ENCODE measurements at regions not wholly inside any gene's neighbourhood (a gene's known extent, or its start where the extent isn't known, plus 50 kb on each side); places are given as distances from the start of the nearest gene placed in this dataset.
"Not testable (repeated sequence)": the region's sequence is repeated elsewhere in the genome, so short reads cannot be mapped to it uniquely, and the experiment has no call there.

DNA sequence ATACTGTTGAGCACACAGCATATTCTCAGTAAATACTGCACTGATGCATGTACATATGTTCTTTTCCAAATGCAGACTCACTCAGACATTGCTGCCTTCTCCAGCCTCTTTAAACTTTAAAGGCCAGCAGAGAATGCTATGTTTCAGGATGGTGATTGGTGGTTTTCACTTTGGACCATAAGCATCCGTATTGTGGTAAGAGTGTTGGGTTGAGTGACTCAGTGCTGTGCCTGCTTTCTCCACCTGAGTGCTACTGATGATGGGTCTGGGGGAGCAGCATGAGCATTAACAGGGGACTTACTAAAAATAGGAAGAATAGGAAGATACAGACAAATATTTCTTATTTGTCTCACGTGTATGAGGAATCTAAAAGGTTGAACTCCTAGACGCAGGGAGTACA is 56.3 kb upstream of the ZNF92 start:
- no peak for DNase-seq (ENCODE audit: low spot score)

- no peak for DNase-seq (ENCODE audit: low spot score)
These were observed 62.9 kb upstream of the ZNF92 start for GRCh38 chr7:65310761-65311160.

DNA sequence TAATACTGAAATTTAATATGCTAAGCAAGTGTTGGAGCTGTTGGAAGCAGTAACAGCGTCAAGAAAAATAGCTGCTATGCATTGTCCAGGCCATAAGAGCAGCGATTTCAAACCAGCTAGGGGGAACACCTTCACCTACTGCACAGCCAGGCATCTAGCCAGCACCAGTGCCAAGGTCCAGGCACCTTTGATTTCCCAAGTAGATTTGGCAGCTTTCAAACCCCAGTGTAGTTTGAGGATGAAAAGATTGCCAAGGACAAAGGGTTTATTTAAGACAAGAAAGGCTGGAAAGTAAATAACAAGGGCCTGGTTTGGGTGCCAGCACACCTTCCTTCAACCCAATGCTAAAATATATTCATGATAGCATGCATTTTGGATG is 65.4 kb upstream of the ZNF92 start:
- no peak for DNase-seq (ENCODE audit: low spot score)

DNA sequence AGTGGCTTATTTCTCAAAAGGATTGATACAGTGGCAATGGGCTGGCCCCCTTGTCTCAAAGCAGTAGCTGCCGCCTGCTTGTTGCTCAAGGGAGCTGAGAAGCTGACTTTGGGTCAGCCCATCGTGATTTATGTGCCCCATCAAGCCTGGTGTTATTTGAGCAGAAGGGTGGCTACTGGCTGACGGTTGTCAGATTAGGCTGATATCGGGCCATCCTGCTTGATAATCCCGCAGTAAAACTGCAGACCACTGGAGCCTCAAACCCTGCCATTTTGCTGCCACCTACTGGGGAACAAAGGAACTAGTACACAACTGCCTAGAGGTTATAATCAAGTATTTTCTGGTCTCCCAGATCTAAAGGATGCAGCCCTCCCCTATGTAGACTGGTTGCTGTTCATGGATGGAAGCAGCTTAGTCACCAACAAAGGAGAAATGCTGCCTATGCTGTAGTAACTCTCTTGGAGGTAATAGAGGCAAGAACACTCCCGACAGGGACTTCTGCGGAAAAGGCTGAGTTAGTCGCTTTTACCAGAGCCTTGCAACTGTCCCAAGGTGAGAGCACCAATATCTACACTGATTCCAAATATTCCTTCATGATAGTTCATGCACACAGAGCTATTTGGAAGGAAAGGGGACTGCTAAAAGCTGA is 65.9 kb upstream of the ZNF92 start:
- peak; percentile 56 for DNase-seq (ENCODE audit: low spot score)

GRCh38 chr7:65304175-65304574 is 69.5 kb upstream of the ZNF92 start:
- no peak for DNase-seq (ENCODE audit: low spot score)

DNA sequence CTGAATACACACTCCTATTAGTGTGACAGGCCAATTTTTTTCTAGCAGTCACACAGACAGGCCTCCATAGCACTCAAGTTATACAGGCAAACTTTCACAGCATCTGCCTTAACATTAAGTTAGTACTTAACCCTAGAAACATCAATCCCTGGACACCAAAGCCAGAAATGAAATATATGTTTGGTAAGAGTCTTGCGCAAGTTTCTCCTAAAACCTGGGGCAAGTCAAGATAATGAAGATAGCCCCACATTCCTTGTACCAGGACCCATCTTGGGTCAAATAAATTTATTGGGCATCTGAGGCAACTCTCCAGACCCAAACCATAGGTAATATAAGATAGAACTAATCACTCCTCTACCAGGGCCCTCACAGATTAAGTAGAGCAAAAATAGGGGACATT is 70.8 kb upstream of the ZNF92 start:
- no peak for DNase-seq (ENCODE audit: low spot score)

GRCh38 chr7:65301007-65301406 is 72.6 kb upstream of the ZNF92 start:
- no peak for DNase-seq (ENCODE audit: low spot score)

GRCh38 chr7:65295409-65295808 is 78.2 kb upstream of the ZNF92 start:
- DNase-seq (ENCODE audit: low spot score), result no peak

DNA sequence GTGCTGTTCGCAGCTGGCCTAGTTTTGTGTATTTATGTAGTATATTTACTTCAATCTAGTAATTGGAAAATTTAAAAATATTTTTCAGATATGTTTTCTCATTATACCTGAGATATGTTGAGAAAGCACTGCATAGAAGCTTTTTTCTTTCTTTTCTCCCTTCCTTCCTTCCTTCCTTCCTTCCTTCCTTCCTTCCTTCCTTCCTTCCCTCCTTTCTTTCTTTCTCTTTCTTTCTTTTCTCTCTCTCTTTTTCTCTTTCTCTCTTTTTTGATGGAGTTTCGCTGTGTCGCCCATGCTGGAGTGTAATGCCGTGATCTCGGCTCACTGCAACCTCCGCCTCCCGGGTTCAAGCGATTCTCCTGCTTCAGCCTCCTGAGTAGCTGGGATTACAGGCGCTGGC is 83.3 kb upstream of the ZNF92 start:
- not testable (repeated sequence) for DNase-seq (ENCODE audit: low spot score)

DNA sequence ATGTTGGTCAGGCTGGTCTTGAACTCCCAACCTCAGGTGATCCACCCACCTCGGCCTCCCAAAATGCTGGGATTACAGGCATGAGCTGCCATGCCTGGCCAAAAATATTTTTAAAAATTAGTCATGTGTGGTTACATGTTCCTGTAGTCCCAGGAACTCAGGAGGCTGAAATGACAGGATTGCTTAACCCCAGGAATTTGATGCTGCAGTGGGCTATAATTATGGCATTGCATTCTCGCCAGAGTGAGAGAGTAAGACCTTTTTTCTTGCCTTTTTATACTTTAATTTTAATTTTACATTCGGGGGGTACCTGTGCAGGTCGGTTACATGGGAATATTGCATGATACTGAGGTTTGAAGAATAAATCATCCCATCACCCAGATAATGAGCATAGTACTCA is 86.6 kb upstream of the ZNF92 start:
- no peak for DNase-seq (ENCODE audit: low spot score)

- DNase-seq (ENCODE audit: low spot score), result no peak
These were observed 87.5 kb upstream of the ZNF92 start for GRCh38 chr7:65285906-65286864.

DNA sequence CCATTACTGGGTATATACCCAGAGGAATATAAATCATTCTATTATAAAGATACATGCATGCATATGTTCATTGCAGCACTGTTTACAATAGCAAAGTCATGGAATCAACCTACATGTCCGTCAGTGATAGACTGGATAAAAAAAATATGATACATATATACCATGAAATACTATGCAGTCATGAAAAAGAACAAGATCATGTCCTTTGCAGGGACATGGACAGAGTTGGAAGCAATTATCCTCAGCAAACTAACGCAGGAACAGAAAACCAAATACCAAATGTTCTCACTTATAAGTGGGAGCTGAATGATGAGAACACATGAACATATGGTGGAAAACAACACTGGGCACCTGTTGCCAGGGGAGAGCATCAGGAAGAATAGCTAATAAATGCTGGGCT is 88.4 kb upstream of the ZNF92 start:
- DNase-seq (ENCODE audit: low spot score), result not testable (repeated sequence)

- no peak for DNase-seq (ENCODE audit: low spot score)
These were observed 93.9 kb upstream of the ZNF92 start for GRCh38 chr7:65279795-65280194.

GRCh38 chr7:65276822-65277221 is 96.8 kb upstream of the ZNF92 start:
- DNase-seq (ENCODE audit: low spot score), result no peak

- not testable (repeated sequence) for DNase-seq (ENCODE audit: low spot score)
These were observed 102.2 kb upstream of the ZNF92 start for GRCh38 chr7:65271502-65271901.

DNA sequence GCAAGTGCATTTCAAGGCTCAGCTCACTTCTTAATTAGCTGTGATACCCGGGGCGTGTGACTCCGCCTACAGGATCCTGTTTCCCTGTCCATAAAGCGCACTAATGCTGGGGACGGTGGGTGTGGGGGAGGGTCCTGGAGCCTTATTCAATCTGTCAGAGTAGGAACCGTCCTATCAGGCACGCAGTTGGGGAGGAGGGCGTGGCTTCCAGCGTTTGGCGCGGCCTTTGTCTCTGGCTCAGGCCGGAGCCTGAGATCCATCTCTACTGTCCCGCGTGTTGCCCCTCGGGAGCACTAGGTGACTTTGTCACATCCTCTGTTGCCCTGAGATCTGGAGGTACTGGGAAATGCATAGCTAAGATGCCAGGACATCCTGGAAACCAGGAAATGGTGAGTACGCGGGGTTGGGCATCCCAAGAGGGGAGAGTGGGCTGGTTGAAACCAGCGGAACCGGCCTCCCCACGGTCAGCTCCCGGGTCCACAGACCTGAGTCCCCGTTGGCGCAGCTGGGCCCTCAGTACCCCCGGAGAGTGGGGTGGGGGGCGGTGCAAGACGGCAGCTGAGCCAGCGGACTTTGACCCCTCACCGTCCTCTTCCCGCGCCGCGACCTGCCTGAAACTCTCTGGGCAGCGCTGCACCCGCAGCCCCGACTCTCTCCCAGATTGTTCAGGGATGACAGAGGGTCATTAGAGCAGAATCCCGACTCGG is 104.4 kb upstream of the ZNF92 start:
- DNase-seq (ENCODE audit: low spot score), result peak; percentile 97

- DNase-seq (ENCODE audit: low spot score), result no peak
These were observed 104.9 kb upstream of the ZNF92 start for GRCh38 chr7:65268782-65269149.

DNA sequence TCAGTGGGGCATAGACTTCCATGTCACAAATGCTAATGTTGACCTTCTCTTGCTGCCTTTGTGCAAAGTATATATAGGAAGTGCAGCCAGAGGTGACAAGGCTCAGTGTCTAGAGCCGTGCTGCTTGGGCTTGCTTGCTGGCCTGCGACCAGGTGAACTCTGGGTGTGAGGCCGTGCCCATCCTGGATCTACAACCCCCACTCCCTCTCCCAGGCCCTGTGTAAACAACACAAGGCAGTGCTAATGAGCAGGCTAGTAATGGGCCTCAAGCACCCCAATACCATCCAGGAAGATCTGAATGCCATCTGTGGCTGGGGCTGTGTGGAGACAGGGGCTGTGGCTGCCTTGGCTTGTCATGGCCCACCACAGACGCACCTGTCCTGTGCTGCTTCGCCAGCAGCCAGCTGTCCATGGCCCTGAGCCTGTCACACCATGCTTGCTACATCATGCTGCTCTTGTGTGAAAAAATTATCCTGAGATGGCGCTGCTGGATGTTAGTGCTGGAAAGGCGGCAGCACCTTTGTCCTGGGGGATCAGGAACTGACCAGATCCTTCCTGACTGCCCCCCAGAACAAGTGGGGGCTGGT is 107.6 kb upstream of the ZNF92 start:
- DNase-seq (ENCODE audit: low spot score), result no peak

- DNase-seq (ENCODE audit: low spot score), result no peak
These were observed 109.4 kb upstream of the ZNF92 start for GRCh38 chr7:65264258-65264657.

- DNase-seq (ENCODE audit: low spot score), result not testable (repeated sequence)
These were observed 113.0 kb upstream of the ZNF92 start for GRCh38 chr7:65260673-65261072.

GRCh38 chr7:65259864-65260525 is 113.7 kb upstream of the ZNF92 start:
- DNase-seq (ENCODE audit: low spot score), result not testable (repeated sequence)

DNA sequence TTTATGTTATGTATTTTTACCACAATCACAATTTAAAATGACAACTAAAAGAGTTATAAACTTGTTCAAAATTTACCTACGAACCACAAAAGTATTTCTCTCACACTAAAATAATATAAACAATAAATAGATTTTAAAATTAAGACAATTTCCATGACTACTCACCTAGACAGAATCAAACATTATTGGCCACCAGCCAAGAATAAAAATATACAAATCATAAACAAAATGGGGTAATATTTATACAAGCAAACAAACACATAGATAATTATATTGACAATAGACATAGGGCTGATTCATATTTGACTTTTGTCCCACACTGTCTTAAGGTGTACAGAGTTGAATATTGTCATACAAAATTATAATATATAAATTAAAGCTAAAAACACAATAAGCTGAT is 119.6 kb upstream of the ZNF92 start:
- no peak for DNase-seq (ENCODE audit: low spot score)

Measured in A172 (cell line).